Dedifferentiated amniotic fluid mesenchymal stem cell (primary cell): ENCODE measurements at regions not wholly inside any gene's neighbourhood (a gene's known extent, or its start where the extent isn't known, plus 50 kb on each side); places are given as distances from the start of the nearest gene placed in this dataset.

Experiments
- DNase-seq: peaks from one replicate; pipeline ENCODE4 v3.0.0-alpha.2; 2016; ENCODE audit errors: extremely low spot score

GRCh38 chr4:19329077-19329476 lies 922.6 kb upstream of the SLIT2 start:
- no peak for DNase-seq

GRCh38 chr4:19327364-19327763 lies 924.3 kb upstream of the SLIT2 start:
- DNase-seq: no peak

- no peak for DNase-seq
These were observed 927.5 kb upstream of the SLIT2 start for GRCh38 chr4:19324184-19324583.

GRCh38 chr4:19319607-19320006 lies 932.1 kb upstream of the SLIT2 start:
- DNase-seq: no peak

- no peak for DNase-seq
These were observed 934.3 kb upstream of the SLIT2 start for GRCh38 chr4:19317377-19317776.

- DNase-seq: no peak
These were observed 937.6 kb upstream of the SLIT2 start for GRCh38 chr4:19314116-19314515.

- DNase-seq: peak; percentile 65
These were observed 942.3 kb upstream of the SLIT2 start for GRCh38 chr4:19309378-19309777.

- no peak for DNase-seq
These were observed 947.7 kb upstream of the SLIT2 start for GRCh38 chr4:19304028-19304427.

- no peak for DNase-seq
These were observed 950.2 kb upstream of the SLIT2 start for GRCh38 chr4:19301527-19301926.

- no peak for DNase-seq
These were observed 951.5 kb upstream of the SLIT2 start for GRCh38 chr4:19300213-19300612.

- no peak for DNase-seq
These were observed 952.7 kb upstream of the SLIT2 start for GRCh38 chr4:19298998-19299397.

- no peak for DNase-seq
These were observed 957.9 kb upstream of the SLIT2 start for GRCh38 chr4:19293781-19294180.

GRCh38 chr4:19293080-19293479 lies 958.6 kb upstream of the SLIT2 start:
- DNase-seq: no peak

GRCh38 chr4:19286924-19287323 lies 964.8 kb upstream of the SLIT2 start:
- no peak for DNase-seq

- no peak for DNase-seq
These were observed 966.6 kb upstream of the SLIT2 start for GRCh38 chr4:19285146-19285545.

- no peak for DNase-seq
These were observed 973.0 kb upstream of the SLIT2 start for GRCh38 chr4:19278665-19279064.

GRCh38 chr4:19266566-19266965 lies 985.1 kb upstream of the SLIT2 start:
- no peak for DNase-seq

- no peak for DNase-seq
These were observed 989.2 kb upstream of the SLIT2 start for GRCh38 chr4:19262467-19262866.

- no peak for DNase-seq
These were observed 991.4 kb upstream of the SLIT2 start for GRCh38 chr4:19260346-19260745.

- DNase-seq: no peak
These were observed 991.8 kb upstream of the SLIT2 start for GRCh38 chr4:19259920-19260319.

- DNase-seq: no peak
These were observed 994.9 kb upstream of the SLIT2 start for GRCh38 chr4:19256823-19257222.

- DNase-seq: no peak
These were observed 997.2 kb upstream of the SLIT2 start for GRCh38 chr4:19254486-19254885.

GRCh38 chr4:19248023-19248422 lies 1003.7 kb upstream of the SLIT2 start:
- no peak for DNase-seq

- DNase-seq: no peak
These were observed 1009.8 kb upstream of the SLIT2 start for GRCh38 chr4:19241895-19242294.

- peak; percentile 27 for DNase-seq
These were observed 1012.1 kb upstream of the SLIT2 start for GRCh38 chr4:19239565-19239964.
